DND-41 (cell line): ENCODE measurements at regions not wholly inside any gene's neighbourhood (a gene's known extent, or its start where the extent isn't known, plus 50 kb on each side); places are given as distances from the start of the nearest gene placed in this dataset.

ENCODE experiments used
- ATAC-seq: fragments of 200-7000 bp; cut with Tn5 transposase; 3 replicates; pipeline ENCODE4 v1.9.1; 2021; ENCODE audit warnings: low read depth; ENCODE audit not compliant: insufficient read depth
- DNase-seq: peaks from one replicate; pipeline ENCODE4 v3.0.0-alpha.2; 2020
- H2AFZ ChIP-seq: 2 replicates; pipeline ENCODE4 v1.6.0; 2012; ENCODE audit warnings: low read depth, low read length
- H3K27ac ChIP-seq: 2 replicates; pipeline ENCODE4 v1.5.1; 2012; ENCODE audit warnings: low read length, inconsistent platforms
- H3K27me3 ChIP-seq: fragments of 200-600 bp; sonication (generic); 2 replicates; pipeline ENCODE4 v1.6.0; 2012; ENCODE audit warnings: low read length, mild to moderate bottlenecking, inconsistent platforms; ENCODE audit not compliant: insufficient read depth, poor library complexity
- H3K36me3 ChIP-seq: 2 replicates; pipeline ENCODE4 v1.5.1; 2012; ENCODE audit warnings: low read length, inconsistent platforms; ENCODE audit not compliant: insufficient read depth
- H3K4me1 ChIP-seq: 2 replicates; pipeline ENCODE4 v1.5.1; 2012; ENCODE audit warnings: mild to moderate bottlenecking, low read length; ENCODE audit not compliant: insufficient read depth
- H3K4me2 ChIP-seq: 2 replicates; pipeline ENCODE4 v1.6.0; 2012; ENCODE audit warnings: mild to moderate bottlenecking, moderate library complexity, low read length, inconsistent platforms; ENCODE audit not compliant: insufficient read depth
- H3K4me3 ChIP-seq, 2 experiments: fragments of 200-600 bp in 1 of 2; shearing (Covaris generic) in 1 of 2; 2 replicates each; pipeline ENCODE4 v1.5.1; 2012 to 2016; ENCODE audit warnings: inconsistent platforms in 2 of 2, low read length in 2 of 2, mild to moderate bottlenecking in 2 of 2, low read depth in 1 of 2, moderate library complexity in 1 of 2
- H3K79me2 ChIP-seq: 2 replicates; pipeline ENCODE4 v1.6.0; 2012; ENCODE audit warnings: low read length, inconsistent platforms; ENCODE audit not compliant: insufficient read depth
- H3K9ac ChIP-seq: 2 replicates; pipeline ENCODE4 v1.6.0; 2012; ENCODE audit warnings: low read depth, mild to moderate bottlenecking, inconsistent platforms, low read length, moderate library complexity
- H3K9me3 ChIP-seq: 2 replicates; pipeline ENCODE4 v1.5.1; 2012; ENCODE audit warnings: low read length, moderate library complexity, mild to moderate bottlenecking, inconsistent platforms; ENCODE audit not compliant: insufficient read depth, severe bottlenecking
- H4K20me1 ChIP-seq: 2 replicates; pipeline ENCODE4 v1.6.0; 2012; ENCODE audit warnings: low read length; ENCODE audit not compliant: insufficient read depth
- CTCF ChIP-seq: IDR thresholded peaks from 2 replicates; pipeline ENCODE4 v1.5.1; 2012; ENCODE audit warnings: borderline replicate concordance, low read length, moderate library complexity, mild to moderate bottlenecking; ENCODE audit not compliant: poor library complexity, severe bottlenecking; ENCODE audit errors: extremely low read depth
- EZH2 ChIP-seq: IDR thresholded peaks from 3 replicates; pipeline ENCODE4 v1.6.1; 2012; ENCODE audit warnings: borderline replicate concordance, low read depth, mild to moderate bottlenecking, moderate library complexity, low read length, inconsistent platforms; ENCODE audit not compliant: severe bottlenecking

GRCh38 chr2:18413676-18414396, 146.6 kb downstream of the RDH14 start:
- no peak overlapping the region for H3K4me2 ChIP-seq
- no peak overlapping the region for H3K27ac ChIP-seq

GRCh38 chr2:18412980-18413675, 147.3 kb downstream of the RDH14 start:
- Histone ChIP-seq H3K27ac (no peak overlapping the region), H3K4me2 (no peak overlapping the region), H3K4me3 (no peak overlapping the region), H3K79me2 (no peaks in the 10 kb centered on the region), H4K20me1 (no peaks in the 10 kb centered on the region), H2AFZ (no peak overlapping the region), H3K27me3 (no peaks in the 10 kb centered on the region), H3K4me1 (no peaks in the 10 kb centered on the region), H3K36me3 (no peaks in the 10 kb centered on the region), H3K9me3 (no peaks in the 10 kb centered on the region), H3K9ac (no peak overlapping the region)
- ATAC-seq (no peak), DNase-seq (no peak)
- TF ChIP-seq EZH2 (no peak), CTCF (no peak)

More at GRCh38 chr2:18413676-18414396, 146.6 kb downstream of the RDH14 start:
- Histone ChIP-seq H3K36me3 (no peaks in the 10 kb centered on the region), H3K9ac (no peak overlapping the region), H3K27me3 (no peaks in the 10 kb centered on the region), H3K79me2 (no peaks in the 10 kb centered on the region), H3K9me3 (no peaks in the 10 kb centered on the region), H3K4me1 (no peaks in the 10 kb centered on the region), H2AFZ (no peak overlapping the region), H4K20me1 (no peaks in the 10 kb centered on the region), H3K4me3 (no peak overlapping the region)
- DNase-seq (no peak), ATAC-seq (no peak)
- TF ChIP-seq CTCF (no peak), EZH2 (no peak)

GRCh38 chr2:18411626-18412025, 148.8 kb downstream of the RDH14 start:
- Histone ChIP-seq H3K27ac (no peak overlapping the region), H3K4me2 (no peak overlapping the region), H3K9me3 (no peaks in the 10 kb centered on the region), H4K20me1 (no peaks in the 10 kb centered on the region), H2AFZ (no peak overlapping the region), H3K4me3 (no peak overlapping the region), H3K79me2 (no peaks in the 10 kb centered on the region), H3K36me3 (no peaks in the 10 kb centered on the region), H3K4me1 (no peaks in the 10 kb centered on the region), H3K9ac (no peak overlapping the region), H3K27me3 (no peaks in the 10 kb centered on the region)
- DNase-seq = no peak
- no peak for ATAC-seq
- TF ChIP-seq EZH2 (no peak), CTCF (no peak)
